ENCODE measurements at regions not wholly inside any gene's neighbourhood (a gene's known extent, or its start where the extent isn't known, plus 50 kb on each side); places are given as distances from the start of the nearest gene placed in this dataset.

DNA sequence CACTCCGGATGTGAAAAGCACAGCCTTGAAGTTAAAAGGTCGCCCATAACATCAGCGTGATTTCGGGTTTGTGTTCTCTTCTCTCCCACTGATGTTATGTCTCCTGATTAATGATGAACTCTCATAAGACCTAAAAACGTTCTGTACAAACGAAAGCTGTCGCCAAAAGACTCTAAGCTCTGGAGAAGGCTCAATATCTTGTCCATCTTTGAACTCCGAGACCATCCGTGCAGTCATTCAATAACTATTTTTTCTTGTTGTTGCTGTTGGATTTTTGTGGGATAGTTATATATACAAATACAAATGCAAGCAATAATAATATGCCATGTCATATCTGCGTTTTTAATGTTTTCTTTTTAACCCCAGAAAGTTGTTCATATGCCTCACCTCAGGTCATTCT is 291.8 kb upstream of the MARCKS start:
- Histone ChIP-seq H3K27me3 (ENCODE audit: insufficient read depth, poor library complexity, severe bottlenecking) (no peaks in the 10 kb centered on the region), H3K4me3 (replicated peaks; ENCODE audit: insufficient read depth, low read length) (no peak overlapping the region), H3K27ac (replicated peaks) (no peak overlapping the region)
- TF ChIP-seq, protein P1, sequence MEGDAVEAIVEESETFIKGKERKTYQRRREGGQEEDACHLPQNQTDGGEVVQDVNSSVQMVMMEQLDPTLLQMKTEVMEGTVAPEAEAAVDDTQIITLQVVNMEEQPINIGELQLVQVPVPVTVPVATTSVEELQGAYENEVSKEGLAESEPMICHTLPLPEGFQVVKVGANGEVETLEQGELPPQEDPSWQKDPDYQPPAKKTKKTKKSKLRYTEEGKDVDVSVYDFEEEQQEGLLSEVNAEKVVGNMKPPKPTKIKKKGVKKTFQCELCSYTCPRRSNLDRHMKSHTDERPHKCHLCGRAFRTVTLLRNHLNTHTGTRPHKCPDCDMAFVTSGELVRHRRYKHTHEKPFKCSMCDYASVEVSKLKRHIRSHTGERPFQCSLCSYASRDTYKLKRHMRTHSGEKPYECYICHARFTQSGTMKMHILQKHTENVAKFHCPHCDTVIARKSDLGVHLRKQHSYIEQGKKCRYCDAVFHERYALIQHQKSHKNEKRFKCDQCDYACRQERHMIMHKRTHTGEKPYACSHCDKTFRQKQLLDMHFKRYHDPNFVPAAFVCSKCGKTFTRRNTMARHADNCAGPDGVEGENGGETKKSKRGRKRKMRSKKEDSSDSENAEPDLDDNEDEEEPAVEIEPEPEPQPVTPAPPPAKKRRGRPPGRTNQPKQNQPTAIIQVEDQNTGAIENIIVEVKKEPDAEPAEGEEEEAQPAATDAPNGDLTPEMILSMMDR (IDR thresholded peaks at IDR 0.05; ENCODE audit: insufficient read depth, low read length), result no peak
- no peak for TF ChIP-seq SPI1 (IDR thresholded peaks at IDR 0.05; ENCODE audit: borderline replicate concordance, low read depth)
- TF ChIP-seq, protein P2, sequence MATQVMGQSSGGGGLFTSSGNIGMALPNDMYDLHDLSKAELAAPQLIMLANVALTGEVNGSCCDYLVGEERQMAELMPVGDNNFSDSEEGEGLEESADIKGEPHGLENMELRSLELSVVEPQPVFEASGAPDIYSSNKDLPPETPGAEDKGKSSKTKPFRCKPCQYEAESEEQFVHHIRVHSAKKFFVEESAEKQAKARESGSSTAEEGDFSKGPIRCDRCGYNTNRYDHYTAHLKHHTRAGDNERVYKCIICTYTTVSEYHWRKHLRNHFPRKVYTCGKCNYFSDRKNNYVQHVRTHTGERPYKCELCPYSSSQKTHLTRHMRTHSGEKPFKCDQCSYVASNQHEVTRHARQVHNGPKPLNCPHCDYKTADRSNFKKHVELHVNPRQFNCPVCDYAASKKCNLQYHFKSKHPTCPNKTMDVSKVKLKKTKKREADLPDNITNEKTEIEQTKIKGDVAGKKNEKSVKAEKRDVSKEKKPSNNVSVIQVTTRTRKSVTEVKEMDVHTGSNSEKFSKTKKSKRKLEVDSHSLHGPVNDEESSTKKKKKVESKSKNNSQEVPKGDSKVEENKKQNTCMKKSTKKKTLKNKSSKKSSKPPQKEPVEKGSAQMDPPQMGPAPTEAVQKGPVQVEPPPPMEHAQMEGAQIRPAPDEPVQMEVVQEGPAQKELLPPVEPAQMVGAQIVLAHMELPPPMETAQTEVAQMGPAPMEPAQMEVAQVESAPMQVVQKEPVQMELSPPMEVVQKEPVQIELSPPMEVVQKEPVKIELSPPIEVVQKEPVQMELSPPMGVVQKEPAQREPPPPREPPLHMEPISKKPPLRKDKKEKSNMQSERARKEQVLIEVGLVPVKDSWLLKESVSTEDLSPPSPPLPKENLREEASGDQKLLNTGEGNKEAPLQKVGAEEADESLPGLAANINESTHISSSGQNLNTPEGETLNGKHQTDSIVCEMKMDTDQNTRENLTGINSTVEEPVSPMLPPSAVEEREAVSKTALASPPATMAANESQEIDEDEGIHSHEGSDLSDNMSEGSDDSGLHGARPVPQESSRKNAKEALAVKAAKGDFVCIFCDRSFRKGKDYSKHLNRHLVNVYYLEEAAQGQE (IDR thresholded peaks at IDR 0.05; ENCODE audit: insufficient replicate concordance, low read depth), result no peak
- DNase-seq (ENCODE audit: low read depth in 1 of 2, low spot score in 1 of 2), result no peak

DNA sequence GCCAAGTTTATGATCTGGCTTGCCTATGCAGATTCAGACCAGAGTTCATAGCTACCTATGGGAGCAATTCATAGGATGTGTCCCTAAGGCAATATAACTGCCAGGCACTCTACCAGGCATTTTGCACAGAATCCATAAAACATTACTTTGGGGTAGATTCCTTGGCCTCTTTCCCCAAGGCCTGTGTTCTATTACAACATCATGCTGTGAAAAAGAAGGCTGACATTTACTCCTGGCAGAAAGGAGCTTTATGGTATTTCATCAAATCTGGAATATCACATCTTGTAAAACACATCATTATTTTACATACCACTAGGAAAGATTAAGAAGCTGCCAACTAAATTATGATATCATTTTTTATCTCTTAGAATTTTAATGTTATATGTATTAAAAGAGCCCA is 287.0 kb upstream of the MARCKS start:
- no peak overlapping the region for H3K4me3 ChIP-seq (replicated peaks; ENCODE audit: insufficient read depth, low read length)
- no peaks in the 10 kb centered on the region for H3K27me3 ChIP-seq (ENCODE audit: insufficient read depth, poor library complexity, severe bottlenecking)
- no peak for DNase-seq (ENCODE audit: low read depth in 1 of 2, low spot score in 1 of 2)
- H3K27ac ChIP-seq (replicated peaks), result no peak overlapping the region
- no peak for TF ChIP-seq GABPA (IDR thresholded peaks at IDR 0.05; ENCODE audit: low read depth)
- TF ChIP-seq, protein P1 (IDR thresholded peaks at IDR 0.05; ENCODE audit: insufficient read depth, low read length), result no peak
- no peak for TF ChIP-seq SPI1 (IDR thresholded peaks at IDR 0.05; ENCODE audit: borderline replicate concordance, low read depth)
- TF ChIP-seq POLR2AphosphoS5 (IDR thresholded peaks at IDR 0.05; ENCODE audit: low read depth), result no peak
- TF ChIP-seq, protein P2 (IDR thresholded peaks at IDR 0.05; ENCODE audit: insufficient replicate concordance, low read depth), result no peak

DNA sequence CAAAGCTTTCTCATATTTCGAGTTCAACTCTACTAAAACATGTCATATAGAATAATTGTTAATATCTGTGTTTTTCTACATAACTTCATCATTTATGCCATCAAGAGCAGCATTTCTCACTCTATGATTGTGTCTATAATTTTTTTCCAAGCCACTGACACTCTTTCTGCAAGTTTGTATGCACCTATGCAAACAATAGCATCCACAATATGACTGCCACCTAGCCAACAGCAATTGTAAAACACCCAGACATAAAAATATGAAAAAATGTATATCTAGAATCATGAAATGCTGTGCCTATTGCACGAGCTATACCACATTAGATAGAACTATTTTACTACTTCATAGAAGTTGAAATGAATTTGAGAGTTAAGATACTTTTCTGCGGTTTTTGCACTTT is 286.5 kb upstream of the MARCKS start:
- DNase-seq (ENCODE audit: low read depth in 1 of 2, low spot score in 1 of 2), result no peak
- no peak overlapping the region for H3K4me3 ChIP-seq (replicated peaks; ENCODE audit: insufficient read depth, low read length)
- H3K27me3 ChIP-seq (ENCODE audit: insufficient read depth, poor library complexity, severe bottlenecking), result no peaks in the 10 kb centered on the region
- TF ChIP-seq, protein P2 (IDR thresholded peaks at IDR 0.05; ENCODE audit: insufficient replicate concordance, low read depth), result no peak
- TF ChIP-seq GABPA (IDR thresholded peaks at IDR 0.05; ENCODE audit: low read depth), result no peak
- TF ChIP-seq, protein P1 (IDR thresholded peaks at IDR 0.05; ENCODE audit: insufficient read depth, low read length), result no peak
- no peak for TF ChIP-seq SPI1 (IDR thresholded peaks at IDR 0.05; ENCODE audit: borderline replicate concordance, low read depth)
- TF ChIP-seq POLR2AphosphoS5 (IDR thresholded peaks at IDR 0.05; ENCODE audit: low read depth), result no peak
- no peak overlapping the region for H3K27ac ChIP-seq (replicated peaks)
